HCT116 (cell line): ENCODE measurements at regions not wholly inside any gene's neighbourhood (a gene's known extent, or its start where the extent isn't known, plus 50 kb on each side); places are given as distances from the start of the nearest gene placed in this dataset.

ENCODE experiments used
- CTCF ChIP-seq, 3 experiments: fragments of 200-600 bp in 1 of 3; sonication (generic) in 1 of 3; IDR thresholded peaks in 2 of 3; conservative IDR thresholded peaks in 1 of 3; 2 replicates each; pipeline ENCODE4 v1.5.1; 2012 to 2017; ENCODE audit warnings: low read depth in 2 of 3, low read length in 2 of 3, antibody characterized with exemption in 1 of 3, borderline replicate concordance in 1 of 3, control low read depth in 1 of 3, mild to moderate bottlenecking in 1 of 3, mixed read lengths in 1 of 3, mixed run types in 1 of 3, moderate library complexity in 1 of 3; ENCODE audit not compliant: insufficient read depth in 1 of 3
- ELF1 ChIP-seq: IDR thresholded peaks from 2 replicates; pipeline ENCODE4 v1.6.1; 2012; ENCODE audit warnings: low read depth, borderline replicate concordance
- POLR2A ChIP-seq: IDR thresholded peaks from 2 replicates; pipeline ENCODE4 v1.7.0; 2011; ENCODE audit warnings: borderline replicate concordance; ENCODE audit not compliant: insufficient read depth, insufficient read length; ENCODE audit errors: extremely low read depth
- SP1 ChIP-seq: IDR thresholded peaks from 2 replicates; pipeline ENCODE4 v1.6.1; 2012; ENCODE audit warnings: low read depth
- ZNF274 ChIP-seq: fragments of 200-500 bp; sonication (Bioruptor generic); IDR thresholded peaks from 2 replicates; pipeline ENCODE4 v1.6.1; 2014; ENCODE audit warnings: mild to moderate bottlenecking, low read depth, low read length, inconsistent platforms

DNA sequence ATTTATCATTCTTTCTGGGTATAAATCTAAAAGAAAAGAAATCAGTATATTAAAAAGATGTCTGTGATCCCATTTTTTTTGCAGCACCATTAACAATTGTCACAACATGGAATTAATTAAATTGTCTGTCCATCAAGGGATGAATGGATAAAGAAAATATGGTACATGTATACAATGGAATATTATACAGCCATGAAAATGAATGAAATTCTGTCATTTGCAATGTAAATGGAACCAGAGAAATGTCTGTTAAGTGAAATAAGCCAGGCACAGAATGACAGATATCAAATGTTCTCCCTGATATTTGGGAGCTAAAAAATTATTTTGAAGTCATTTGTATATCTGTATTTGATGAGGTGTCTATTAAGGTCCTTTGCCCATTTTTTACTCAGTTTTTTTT lies 77.1 kb upstream of the NDST4 start:
- TF ChIP-seq SP1, result no peak
- no peak for TF ChIP-seq POLR2A
- TF ChIP-seq CTCF (IDR thresholded peaks at IDR 0.05 in 2 of 3, conservative IDR thresholded peaks at IDR 0.05 in 1 of 3; ENCODE audit: borderline replicate concordance in 1 of 3, insufficient read depth in 1 of 3, low read depth in 2 of 3, low read length in 2 of 3), result no peak
- TF ChIP-seq ZNF274, result no peak
- TF ChIP-seq ELF1, result no peak
